GM23338 (cell line): ENCODE measurements at regions not wholly inside any gene's neighbourhood (a gene's known extent, or its start where the extent isn't known, plus 50 kb on each side); places are given as distances from the start of the nearest gene placed in this dataset.

Source experiments
- EZH2phosphoT487 ChIP-seq: fragments of 200-600 bp; sonication (generic); IDR thresholded peaks from one replicate; pipeline ENCODE4 v1.8.1; 2018; ENCODE audit warnings: antibody characterized with exemption; ENCODE audit not compliant: unreplicated experiment
- TF ChIP-seq, protein P1 (sequence below): IDR thresholded peaks from one replicate; pipeline ENCODE4 v1.6.1; 2018; ENCODE audit warnings: antibody characterized with exemption; ENCODE audit not compliant: unreplicated experiment

DNA sequence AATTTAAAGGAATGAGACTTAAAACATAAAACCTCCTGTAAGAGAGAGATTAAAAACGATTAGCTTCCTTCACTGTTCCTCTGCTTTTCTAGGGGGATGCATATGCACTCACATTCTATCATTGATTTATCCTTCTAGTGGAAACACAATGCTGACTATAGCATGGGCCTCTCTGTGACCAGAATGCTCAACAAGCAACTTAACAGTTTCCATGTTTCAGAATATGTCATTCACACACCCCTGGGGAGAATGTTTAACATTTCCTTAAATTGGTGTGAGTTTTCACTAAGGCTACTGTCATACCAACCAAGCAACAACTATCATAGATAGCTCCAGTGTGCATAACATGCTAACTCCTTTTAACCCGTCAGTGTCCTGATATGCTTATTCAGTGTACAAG is 337.9 kb upstream of the GRM7 start:
- TF ChIP-seq, protein P1, sequence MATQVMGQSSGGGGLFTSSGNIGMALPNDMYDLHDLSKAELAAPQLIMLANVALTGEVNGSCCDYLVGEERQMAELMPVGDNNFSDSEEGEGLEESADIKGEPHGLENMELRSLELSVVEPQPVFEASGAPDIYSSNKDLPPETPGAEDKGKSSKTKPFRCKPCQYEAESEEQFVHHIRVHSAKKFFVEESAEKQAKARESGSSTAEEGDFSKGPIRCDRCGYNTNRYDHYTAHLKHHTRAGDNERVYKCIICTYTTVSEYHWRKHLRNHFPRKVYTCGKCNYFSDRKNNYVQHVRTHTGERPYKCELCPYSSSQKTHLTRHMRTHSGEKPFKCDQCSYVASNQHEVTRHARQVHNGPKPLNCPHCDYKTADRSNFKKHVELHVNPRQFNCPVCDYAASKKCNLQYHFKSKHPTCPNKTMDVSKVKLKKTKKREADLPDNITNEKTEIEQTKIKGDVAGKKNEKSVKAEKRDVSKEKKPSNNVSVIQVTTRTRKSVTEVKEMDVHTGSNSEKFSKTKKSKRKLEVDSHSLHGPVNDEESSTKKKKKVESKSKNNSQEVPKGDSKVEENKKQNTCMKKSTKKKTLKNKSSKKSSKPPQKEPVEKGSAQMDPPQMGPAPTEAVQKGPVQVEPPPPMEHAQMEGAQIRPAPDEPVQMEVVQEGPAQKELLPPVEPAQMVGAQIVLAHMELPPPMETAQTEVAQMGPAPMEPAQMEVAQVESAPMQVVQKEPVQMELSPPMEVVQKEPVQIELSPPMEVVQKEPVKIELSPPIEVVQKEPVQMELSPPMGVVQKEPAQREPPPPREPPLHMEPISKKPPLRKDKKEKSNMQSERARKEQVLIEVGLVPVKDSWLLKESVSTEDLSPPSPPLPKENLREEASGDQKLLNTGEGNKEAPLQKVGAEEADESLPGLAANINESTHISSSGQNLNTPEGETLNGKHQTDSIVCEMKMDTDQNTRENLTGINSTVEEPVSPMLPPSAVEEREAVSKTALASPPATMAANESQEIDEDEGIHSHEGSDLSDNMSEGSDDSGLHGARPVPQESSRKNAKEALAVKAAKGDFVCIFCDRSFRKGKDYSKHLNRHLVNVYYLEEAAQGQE, result no peak
- TF ChIP-seq EZH2phosphoT487, result no peak
